ENCODE measurements at regions not wholly inside any gene's neighbourhood (a gene's known extent, or its start where the extent isn't known, plus 50 kb on each side); places are given as distances from the start of the nearest gene placed in this dataset.

DNA sequence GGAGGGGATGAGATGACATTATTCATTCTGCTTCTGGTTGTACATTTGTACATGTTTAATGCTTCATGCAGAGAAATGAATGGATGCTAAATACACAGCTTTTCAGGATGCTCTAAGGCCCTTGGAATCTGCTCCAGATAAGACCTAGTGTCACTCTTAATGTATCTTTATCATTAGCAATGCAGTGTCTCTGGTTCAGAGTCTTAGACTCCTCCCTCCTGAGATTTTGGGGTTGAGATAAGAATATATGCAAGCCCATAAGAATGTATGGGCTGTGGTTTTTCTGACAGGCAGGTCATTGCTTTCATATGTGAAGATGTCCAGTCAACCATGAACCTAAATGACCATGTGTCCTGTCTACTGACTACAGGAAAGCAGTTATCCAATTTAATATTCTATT, 415.5 kb downstream of the RPS6KC1 start:
- H3K27ac Mint-ChIP-seq (ENCODE audit: unreplicated experiment), result no peak overlapping the region
- TF ChIP-seq, protein P1, sequence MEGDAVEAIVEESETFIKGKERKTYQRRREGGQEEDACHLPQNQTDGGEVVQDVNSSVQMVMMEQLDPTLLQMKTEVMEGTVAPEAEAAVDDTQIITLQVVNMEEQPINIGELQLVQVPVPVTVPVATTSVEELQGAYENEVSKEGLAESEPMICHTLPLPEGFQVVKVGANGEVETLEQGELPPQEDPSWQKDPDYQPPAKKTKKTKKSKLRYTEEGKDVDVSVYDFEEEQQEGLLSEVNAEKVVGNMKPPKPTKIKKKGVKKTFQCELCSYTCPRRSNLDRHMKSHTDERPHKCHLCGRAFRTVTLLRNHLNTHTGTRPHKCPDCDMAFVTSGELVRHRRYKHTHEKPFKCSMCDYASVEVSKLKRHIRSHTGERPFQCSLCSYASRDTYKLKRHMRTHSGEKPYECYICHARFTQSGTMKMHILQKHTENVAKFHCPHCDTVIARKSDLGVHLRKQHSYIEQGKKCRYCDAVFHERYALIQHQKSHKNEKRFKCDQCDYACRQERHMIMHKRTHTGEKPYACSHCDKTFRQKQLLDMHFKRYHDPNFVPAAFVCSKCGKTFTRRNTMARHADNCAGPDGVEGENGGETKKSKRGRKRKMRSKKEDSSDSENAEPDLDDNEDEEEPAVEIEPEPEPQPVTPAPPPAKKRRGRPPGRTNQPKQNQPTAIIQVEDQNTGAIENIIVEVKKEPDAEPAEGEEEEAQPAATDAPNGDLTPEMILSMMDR (IDR thresholded peaks at IDR 0.05), result no peak
- peaks cover 2% of the 10 kb centered on the region for H3K9me3 Mint-ChIP-seq (ENCODE audit: low read depth)
- DNase-seq (ENCODE audit: low spot score), result no peak
- H3K4me3 Mint-ChIP-seq (ENCODE audit: unreplicated experiment), result no peak overlapping the region
- H3K36me3 Mint-ChIP-seq (ENCODE audit: low read depth), result no peaks in the 10 kb centered on the region
- no peaks in the 10 kb centered on the region for H3K4me1 Mint-ChIP-seq (ENCODE audit: low read depth)
- H3K27me3 Mint-ChIP-seq (ENCODE audit: low read depth), result peaks cover 7% of the 10 kb centered on the region

DNA sequence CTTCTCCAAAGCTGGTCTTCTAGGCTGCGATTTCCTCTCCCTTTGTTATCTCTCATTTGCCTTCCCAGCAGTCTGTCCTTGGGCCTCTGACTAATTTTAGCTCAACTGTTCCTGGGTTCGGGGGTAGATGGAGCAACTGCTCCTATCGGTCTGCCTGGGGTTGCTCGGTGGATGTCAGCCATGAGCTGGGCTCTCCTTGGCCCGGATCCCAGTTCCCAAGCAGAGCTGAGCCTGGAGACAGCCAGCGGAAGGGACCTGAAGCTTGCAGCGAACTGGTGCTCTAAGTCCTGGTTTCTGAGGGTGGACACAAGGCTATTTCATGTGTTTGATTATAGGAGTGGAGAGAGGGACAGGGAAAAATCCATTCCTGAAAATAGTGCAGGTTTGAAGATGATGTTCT, 423.0 kb downstream of the RPS6KC1 start:
- Mint-ChIP-seq H3K36me3 (ENCODE audit: low read depth) (no peaks in the 10 kb centered on the region), H3K27ac (ENCODE audit: unreplicated experiment) (no peak overlapping the region), H3K4me1 (ENCODE audit: low read depth) (no peaks in the 10 kb centered on the region), H3K27me3 (ENCODE audit: low read depth) (peaks cover 8% of the 10 kb centered on the region), H3K9me3 (ENCODE audit: low read depth) (no peaks in the 10 kb centered on the region), H3K4me3 (ENCODE audit: unreplicated experiment) (no peak overlapping the region)
- TF ChIP-seq, protein P1 (IDR thresholded peaks at IDR 0.05), result no peak
- no peak for DNase-seq (ENCODE audit: low spot score)

DNA sequence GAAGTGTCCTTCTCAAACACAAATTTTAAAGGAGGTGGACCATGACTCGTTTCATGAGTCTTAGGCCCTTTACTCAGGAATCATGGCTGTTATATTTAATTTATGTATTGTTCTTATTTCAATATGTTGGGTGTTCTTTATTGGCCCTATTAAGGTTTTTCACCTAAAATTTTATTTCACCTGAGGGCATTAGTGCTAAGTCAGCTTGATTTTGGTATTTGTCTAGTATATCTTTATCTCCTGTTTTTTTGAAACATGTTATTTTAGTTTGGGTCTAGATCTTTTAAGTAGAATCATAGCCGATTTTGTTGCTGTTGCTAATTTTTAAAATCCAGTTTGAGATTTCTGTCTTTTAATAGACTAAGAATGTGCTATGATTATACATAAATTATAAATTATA, 430.4 kb downstream of the RPS6KC1 start:
- H3K9me3 Mint-ChIP-seq (ENCODE audit: low read depth), result no peaks in the 10 kb centered on the region
- no peak overlapping the region for H3K4me3 Mint-ChIP-seq (ENCODE audit: unreplicated experiment)
- H3K27ac Mint-ChIP-seq (ENCODE audit: unreplicated experiment), result no peak overlapping the region
- H3K27me3 Mint-ChIP-seq (ENCODE audit: low read depth), result peaks cover 8% of the 10 kb centered on the region
- no peaks in the 10 kb centered on the region for H3K4me1 Mint-ChIP-seq (ENCODE audit: low read depth)
- TF ChIP-seq, protein P1 (IDR thresholded peaks at IDR 0.05), result no peak
- H3K36me3 Mint-ChIP-seq (ENCODE audit: low read depth), result no peaks in the 10 kb centered on the region
- no peak for DNase-seq (ENCODE audit: low spot score)

DNA sequence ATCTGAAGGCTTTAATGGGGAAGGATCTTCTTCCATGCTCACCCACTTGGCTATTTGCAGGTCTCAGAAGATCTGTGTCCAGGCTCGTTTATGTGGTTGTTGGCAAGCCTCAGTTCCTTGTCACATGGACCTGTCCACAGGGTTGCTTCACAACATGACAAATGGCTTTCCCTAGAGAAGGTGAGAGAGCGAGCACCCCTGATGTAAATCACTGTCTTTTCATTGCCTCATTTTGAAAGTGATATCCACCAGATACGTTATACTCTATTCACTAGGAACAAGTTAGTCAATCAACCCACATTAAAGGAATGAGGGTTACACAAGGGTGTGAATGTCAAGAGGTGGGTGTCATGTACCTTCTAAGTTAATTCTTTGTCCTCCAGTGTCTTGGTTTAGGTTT, 433.3 kb downstream of the RPS6KC1 start:
- no peak overlapping the region for H3K27ac Mint-ChIP-seq (ENCODE audit: unreplicated experiment)
- TF ChIP-seq, protein P1 (IDR thresholded peaks at IDR 0.05), result no peak
- H3K4me3 Mint-ChIP-seq (ENCODE audit: unreplicated experiment), result no peak overlapping the region
- peaks cover 5% of the 10 kb centered on the region for H3K27me3 Mint-ChIP-seq (ENCODE audit: low read depth)
- no peaks in the 10 kb centered on the region for H3K4me1 Mint-ChIP-seq (ENCODE audit: low read depth)
- H3K36me3 Mint-ChIP-seq (ENCODE audit: low read depth), result no peaks in the 10 kb centered on the region
- no peaks in the 10 kb centered on the region for H3K9me3 Mint-ChIP-seq (ENCODE audit: low read depth)
- DNase-seq (ENCODE audit: low spot score), result no peak

DNA sequence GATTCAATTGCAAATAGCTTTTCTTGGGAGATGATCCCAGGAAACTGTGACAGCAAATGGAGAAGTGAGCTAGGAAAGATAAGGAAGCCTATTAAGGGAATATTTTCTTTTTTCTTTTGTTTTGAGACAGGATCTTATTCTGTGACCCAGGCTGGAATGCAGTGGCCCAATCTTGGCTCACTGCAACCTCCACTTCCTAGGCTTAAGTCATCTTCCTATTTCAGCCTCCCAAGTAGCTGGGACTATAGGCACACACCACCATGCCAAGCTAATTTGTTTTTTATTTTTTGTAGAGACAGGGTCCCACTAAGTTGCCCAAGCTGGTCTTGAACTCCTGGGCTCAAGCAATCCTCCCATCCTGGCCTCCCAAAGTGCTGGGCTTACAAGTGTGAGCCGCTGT, 433.7 kb downstream of the RPS6KC1 start:
- Mint-ChIP-seq H3K27ac (ENCODE audit: unreplicated experiment) (no peak overlapping the region), H3K4me1 (ENCODE audit: low read depth) (no peaks in the 10 kb centered on the region), H3K4me3 (ENCODE audit: unreplicated experiment) (no peak overlapping the region), H3K36me3 (ENCODE audit: low read depth) (no peaks in the 10 kb centered on the region), H3K27me3 (ENCODE audit: low read depth) (peaks cover 8% of the 10 kb centered on the region), H3K9me3 (ENCODE audit: low read depth) (no peaks in the 10 kb centered on the region)
- DNase-seq (ENCODE audit: low spot score), result no peak
- TF ChIP-seq, protein P1 (IDR thresholded peaks at IDR 0.05), result no peak
